SKM-1 treated with dmso at 0.1 percent for 144 hours (cell line): ENCODE measurements at regions not wholly inside any gene's neighbourhood (a gene's known extent, or its start where the extent isn't known, plus 50 kb on each side); places are given as distances from the start of the nearest gene placed in this dataset.

Experiments used
- DNase-seq: peaks from one replicate; lab custom pipeline; 2025; ENCODE audit not compliant: unreplicated experiment; lab: John Stamatoyannopoulos, UW

DNA sequence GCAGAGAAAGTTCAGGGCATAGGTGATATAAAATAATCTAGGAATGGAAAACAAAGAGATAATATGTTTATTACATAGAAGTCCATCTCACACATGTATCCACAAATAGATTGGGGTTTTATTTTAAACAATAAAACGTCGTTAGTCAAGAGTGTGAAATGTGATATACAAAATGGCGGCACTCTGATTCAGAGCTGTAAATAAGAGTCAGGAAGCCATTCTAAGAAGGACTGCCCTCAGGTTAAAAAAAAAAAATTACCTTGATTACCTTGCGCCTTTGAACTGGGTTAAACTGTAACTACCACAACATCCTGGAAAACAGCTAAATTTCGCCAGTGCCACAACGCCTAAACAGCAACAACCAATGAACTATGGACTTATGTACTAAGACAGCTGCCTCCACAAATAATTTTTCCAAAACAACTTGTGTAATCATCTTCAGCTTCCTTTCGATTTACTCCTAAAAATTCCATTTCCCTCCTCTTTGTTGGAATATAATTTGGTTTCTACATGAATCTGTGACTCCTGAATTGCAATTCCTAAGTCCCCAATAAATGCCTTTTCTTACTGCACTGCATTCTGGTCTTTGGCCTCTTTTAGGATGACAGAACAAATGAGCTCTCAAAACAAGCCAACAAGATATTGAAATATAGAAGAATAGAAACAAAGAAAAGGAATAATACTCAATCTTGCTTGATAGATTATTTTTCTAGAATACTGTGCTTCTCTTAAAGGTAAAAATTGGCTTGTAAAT, 1019.5 kb upstream of the MAP3K7 start:
- DNase-seq, result no peak

GRCh38 chr6:91600561-91600960, 1013.7 kb upstream of the MAP3K7 start:
- peak; percentile 43 for DNase-seq

DNA sequence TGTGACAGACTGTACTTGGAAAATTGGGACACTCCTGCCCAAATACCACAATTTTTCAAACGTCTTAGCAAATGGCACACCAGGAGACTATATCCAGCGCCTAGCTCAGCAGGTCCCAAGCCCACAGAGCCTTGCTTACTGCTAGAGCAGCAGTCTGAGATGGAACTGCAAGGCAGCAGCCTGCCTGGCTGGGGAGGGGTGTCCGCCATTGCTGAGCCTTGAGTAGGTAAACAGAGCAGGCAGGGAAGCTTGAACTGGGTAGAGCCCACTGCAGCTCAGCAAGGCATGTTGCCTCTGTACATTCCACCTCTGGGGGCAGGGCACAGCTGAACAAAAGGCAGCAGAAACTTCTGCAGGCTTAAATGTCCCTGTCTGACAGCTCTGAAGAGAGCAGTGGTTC, 1003.3 kb upstream of the MAP3K7 start:
- DNase-seq, result no peak

GRCh38 chr6:91580635-91581034, 993.8 kb upstream of the MAP3K7 start:
- DNase-seq, result no peak

DNA sequence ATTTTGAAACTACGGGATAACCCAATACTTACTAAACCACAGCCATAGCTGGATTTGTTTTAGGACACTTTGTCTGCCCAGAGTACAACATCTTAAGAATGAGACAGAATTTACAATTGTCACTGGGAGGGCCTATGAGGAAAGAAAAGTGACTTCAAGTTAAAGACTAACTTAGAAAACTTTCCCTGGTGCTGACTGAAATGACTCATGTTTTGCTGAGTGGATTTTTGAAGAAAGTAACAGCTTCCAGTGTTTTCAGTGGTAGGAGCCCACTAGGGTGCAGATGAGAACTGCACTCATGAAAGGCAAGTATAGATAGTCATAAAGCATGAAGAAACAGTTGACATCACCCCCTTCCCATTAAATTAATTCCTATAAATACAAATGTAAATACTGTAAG, 988.2 kb upstream of the MAP3K7 start:
- DNase-seq, result no peak

DNA sequence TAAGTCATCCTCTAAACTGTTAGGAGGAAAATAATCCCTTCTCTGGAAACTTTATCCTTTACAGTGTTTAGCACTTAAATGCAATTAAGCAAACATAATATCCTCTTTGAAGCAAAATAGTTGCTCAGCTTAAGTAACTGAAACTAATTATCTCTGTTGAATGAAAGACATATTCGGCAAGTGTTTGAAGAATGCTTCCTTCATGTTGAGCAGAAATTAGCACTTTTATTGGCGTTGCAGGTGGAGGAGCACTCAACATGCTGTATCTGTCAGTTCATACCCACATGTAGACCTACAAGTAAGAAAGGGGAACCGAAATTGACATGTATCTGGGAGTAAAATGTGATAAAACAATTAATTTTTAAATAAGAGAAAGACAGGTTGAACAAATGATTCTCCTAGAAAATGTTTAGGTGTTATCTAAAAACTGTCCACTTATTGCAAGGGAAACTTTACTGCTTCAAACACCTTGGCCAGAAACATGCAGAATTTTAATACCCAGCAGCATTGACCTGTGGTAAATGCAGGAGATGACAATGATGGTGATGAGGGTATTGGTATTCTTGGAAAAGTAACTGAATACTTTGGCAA, 987.0 kb upstream of the MAP3K7 start:
- no peak for DNase-seq

GRCh38 chr6:91572878-91573277, 986.0 kb upstream of the MAP3K7 start:
- no peak for DNase-seq

DNA sequence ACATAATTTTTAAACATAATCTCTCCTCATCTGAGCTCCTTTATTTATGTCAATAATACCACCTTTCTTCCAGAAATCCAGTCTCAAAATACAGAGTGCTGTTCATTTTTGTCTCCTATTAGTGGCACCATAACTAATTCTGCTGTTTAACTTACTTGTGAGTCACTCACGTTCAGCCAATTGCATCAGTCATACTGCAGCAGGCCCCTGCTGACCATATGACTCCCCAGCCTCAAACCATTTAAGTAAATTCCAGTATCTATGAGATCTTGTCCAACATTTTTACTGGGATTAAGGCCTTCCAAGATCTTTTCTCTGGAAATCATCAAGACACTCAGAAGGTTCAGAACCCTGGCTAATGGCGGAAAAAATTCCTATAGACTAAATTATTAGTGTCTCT, 982.2 kb upstream of the MAP3K7 start:
- DNase-seq, result no peak

GRCh38 chr6:91566467-91566866, 979.6 kb upstream of the MAP3K7 start:
- no peak for DNase-seq

DNA sequence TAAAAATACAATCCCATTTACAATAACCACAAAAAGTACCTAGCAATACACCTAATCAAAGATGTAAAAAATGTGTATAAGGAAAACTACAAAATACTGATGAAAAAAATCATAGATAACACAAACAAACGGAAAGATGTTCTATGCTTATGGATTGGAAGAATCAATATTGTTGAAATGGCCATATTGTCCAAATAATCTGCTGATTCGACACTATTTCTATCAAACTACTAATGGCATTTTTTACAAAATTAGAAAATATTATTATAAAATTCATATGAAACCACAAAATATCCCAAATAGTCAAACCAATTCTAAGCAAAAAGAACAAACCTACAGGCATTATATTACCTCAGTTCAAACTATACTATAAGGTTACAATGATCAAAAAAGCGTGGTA, 978.3 kb upstream of the MAP3K7 start:
- DNase-seq, result no peak

DNA sequence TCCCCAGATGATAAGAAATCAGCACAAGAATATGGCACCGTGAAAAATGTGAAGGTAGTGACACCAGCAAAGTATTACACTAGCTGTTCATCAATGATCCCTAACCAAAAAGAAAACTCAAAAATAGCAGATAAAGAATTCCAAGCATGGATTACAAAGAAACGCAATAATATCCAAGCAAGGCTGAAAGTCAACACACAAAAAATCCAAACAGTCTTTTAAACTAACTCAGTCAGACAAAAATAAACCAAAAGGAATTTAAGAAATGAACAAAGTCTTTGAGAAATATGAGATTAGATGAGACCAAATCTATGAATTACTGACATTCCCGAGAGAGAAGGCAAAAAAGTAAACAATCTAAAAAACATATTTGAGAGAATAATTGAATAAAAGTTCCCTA, 976.1 kb upstream of the MAP3K7 start:
- no peak for DNase-seq

- DNase-seq, result no peak
Measured at GRCh38 chr6:91560409-91560808, 973.5 kb upstream of the MAP3K7 start.

DNA sequence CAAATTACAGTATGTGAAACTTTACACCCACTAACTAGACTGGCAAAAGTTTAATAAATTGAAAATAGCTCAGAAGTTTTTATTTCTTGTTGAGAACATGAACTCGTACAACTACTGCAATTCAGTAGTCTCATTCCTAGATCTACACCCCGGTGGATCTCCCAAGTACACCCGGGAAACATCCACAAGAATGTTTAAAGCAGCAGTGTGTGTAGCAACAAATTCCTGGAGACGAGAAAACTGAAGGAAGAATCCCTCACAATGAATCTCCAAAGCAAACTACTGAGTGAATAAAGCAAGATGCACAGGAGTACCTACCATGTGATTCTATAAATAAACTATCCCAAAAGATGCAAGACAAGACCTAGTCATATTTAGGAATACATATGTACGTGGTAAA, 954.0 kb upstream of the MAP3K7 start:
- DNase-seq, result no peak

DNA sequence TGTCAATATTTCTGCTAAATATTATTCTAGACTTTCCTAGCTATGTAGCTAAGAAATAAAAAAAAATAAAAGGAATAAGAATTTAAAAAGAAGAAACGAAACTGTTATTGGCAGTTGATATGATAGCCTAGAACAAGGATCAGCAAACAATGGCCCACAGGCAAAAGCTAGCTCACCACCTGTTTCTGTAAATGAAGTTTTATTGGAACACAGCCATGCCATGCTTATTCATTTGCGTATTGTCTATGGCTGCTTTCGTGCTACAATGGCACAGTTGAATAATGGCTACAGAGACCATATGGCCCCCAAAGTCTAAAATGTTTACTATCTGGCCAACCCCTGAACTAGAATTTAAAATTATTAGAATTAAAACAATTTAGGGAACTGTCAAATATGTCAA, 952.6 kb upstream of the MAP3K7 start:
- no peak for DNase-seq

DNA sequence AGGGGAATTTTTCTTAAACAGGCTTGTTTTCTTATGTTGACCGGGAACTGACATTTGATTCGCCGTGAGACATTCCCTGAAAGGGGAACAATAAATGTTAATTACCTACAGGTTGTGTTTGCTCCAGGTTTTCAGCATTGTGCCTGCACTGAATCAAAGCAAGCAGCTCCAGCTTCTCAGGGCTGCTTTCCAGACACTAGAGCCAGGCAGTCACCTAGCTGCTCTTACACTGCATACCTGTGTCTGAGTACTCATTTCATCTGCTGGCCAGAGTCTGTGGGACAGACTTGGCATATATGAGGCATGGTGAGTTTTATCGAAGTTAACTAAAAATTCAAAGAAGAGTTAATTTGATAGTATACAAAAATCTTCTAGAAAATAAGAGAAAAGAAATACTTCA, 951.8 kb upstream of the MAP3K7 start:
- no peak for DNase-seq

- DNase-seq, result no peak
Measured at GRCh38 chr6:91534614-91535013, 947.7 kb upstream of the MAP3K7 start.

DNA sequence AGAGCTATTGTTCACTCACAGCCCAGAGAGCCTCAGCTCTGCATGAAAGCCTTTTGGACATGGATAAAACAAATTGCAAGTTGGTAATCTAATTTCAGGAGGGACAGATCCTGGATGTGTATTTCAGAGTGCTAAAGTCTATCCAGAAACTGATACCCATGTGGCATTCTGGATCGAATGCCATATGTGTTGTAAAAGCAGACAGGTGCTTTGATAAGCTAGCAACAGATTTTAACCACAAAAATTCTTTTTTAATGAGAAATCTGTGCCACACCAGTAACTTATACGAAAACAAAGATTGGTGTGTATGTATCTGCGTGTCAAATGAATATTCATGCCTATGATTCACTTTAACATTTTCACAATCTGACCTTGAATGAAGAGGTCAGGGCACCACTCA, 936.6 kb upstream of the MAP3K7 start:
- no peak for DNase-seq

- no peak for DNase-seq
Measured at GRCh38 chr6:91521999-91522398, 935.1 kb upstream of the MAP3K7 start.

GRCh38 chr6:91509711-91510110, 922.8 kb upstream of the MAP3K7 start:
- no peak for DNase-seq

DNA sequence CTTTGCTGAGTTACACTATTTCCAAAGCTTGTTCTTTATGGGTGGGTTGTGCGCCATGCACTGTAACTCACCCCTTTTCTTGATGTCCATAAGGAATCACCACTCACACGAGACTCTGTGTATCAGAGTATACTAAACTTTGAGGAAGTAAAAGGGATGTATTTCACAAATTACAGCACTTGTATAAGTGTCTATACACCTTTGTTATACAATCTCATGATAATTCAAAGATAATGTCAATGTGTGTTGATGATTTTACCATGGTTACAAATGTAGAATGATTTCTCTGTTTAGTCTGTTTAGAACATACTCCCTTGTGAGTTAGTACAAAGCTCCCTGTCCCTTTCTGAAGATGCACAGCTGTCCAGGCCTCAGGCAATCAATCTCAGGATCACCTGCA, 922.2 kb upstream of the MAP3K7 start:
- no peak for DNase-seq

- DNase-seq, result no peak
Measured at GRCh38 chr6:91506509-91506908, 919.6 kb upstream of the MAP3K7 start.

GRCh38 chr6:91505199-91505598, 918.3 kb upstream of the MAP3K7 start:
- DNase-seq, result no peak

GRCh38 chr6:91501930-91502329, 915.1 kb upstream of the MAP3K7 start:
- no peak for DNase-seq
